ENCODE measurements at regions not wholly inside any gene's neighbourhood (a gene's known extent, or its start where the extent isn't known, plus 50 kb on each side); places are given as distances from the start of the nearest gene placed in this dataset.

DNA sequence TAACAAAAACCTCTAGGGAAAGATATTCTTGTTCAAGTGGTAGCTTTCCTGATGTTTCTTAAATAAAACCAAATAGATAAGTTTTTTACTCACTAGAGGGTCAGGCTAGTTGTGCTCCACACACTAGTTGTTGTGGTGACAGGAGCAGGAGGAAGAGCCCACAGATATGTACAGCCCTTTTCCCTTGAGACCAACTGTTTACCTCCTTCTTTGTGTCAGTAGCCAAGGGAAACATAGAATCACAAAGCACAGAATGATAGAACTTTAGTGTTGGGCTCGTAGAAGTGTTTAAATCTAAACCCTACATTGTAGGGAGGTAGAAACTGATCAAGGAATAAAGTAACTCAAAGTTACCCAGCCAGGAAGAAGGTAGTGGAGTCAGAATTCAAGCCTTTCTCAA is 309.0 kb downstream of the CTH start (continued):
- TF ChIP-seq CUX1 (IDR thresholded peaks at IDR 0.05; ENCODE audit: insufficient replicate concordance, low read depth, low read length): no peak
- no peak for TF ChIP-seq NFXL1 (IDR thresholded peaks at IDR 0.05; ENCODE audit: borderline replicate concordance)
- TF ChIP-seq MTA2 (IDR thresholded peaks at IDR 0.05; ENCODE audit: low read depth): no peak

GRCh38 chr1:70720521-70720920 is 309.5 kb downstream of the CTH start:
- in situ Hi-C loops (cut with MboI) (no loop called here), intact Hi-C loops (cut with micrococcal nuclease; ENCODE audit: unreplicated experiment) (no loop called here)
- WGBS (ENCODE audit: insufficient coverage, insufficient replicate concordance, low lambda C conversion rate, missing lambda C conversion rate): 0% methylated on average over 1 of the region's 1 CpG
- Histone ChIP-seq H3K9me3 (replicated peaks; ENCODE audit: control insufficient read depth, insufficient read depth, low read length) (no peaks in the 10 kb centered on the region), H3K4me3 (no peak overlapping the region), H4K20me1 (ENCODE audit: control insufficient read depth, insufficient read depth) (no peaks in the 10 kb centered on the region), H3K79me2 (ENCODE audit: control insufficient read depth, insufficient read depth, low read length) (no peaks in the 10 kb centered on the region), H3K27me3 (replicated peaks in 1 of 2; ENCODE audit: control insufficient read depth in 2 of 2, insufficient read depth in 2 of 2, low read length in 1 of 2) (no peaks in the 10 kb centered on the region), H2AFZ (ENCODE audit: control insufficient read depth, low read depth, low read length) (no peak overlapping the region), H3K27ac (ENCODE audit: control insufficient read depth, insufficient read depth) (no peak overlapping the region), H3K9ac (ENCODE audit: control insufficient read depth, insufficient read depth, low read length) (no peak overlapping the region), H3K36me3 (ENCODE audit: control insufficient read depth in 2 of 2, insufficient read depth in 2 of 2, low read length in 1 of 2) (no peaks in the 10 kb centered on the region), H3K4me1 (ENCODE audit: control insufficient read depth, insufficient read depth, low read length) (no peaks in the 10 kb centered on the region), H3K4me2 (ENCODE audit: control insufficient read depth, insufficient read depth) (no peak overlapping the region)
- ChIA-PET CTCF (interaction anchor here (0.6 kb wide), 1 partner anchor 239 kb away, joined by 3 read pairs; no protein-coding TSS in a partner anchor), POLR2A (no interaction called here), RAD21 (ENCODE audit: unreplicated experiment) (no interaction called here), SMC1A (ENCODE audit: uncharacterized antibody, unreplicated experiment) (no interaction called here)
- DNase-seq (ENCODE audit: low read depth, low spot score) (no peak), FAIRE-seq (no peak), ATAC-seq (no peak)
- BruUV-seq (replicated peaks): no TSS peak
- TF ChIP-seq NFIC (IDR thresholded peaks at IDR 0.05; ENCODE audit: low read depth, low read length) (no peak), POU2F2 (IDR thresholded peaks at IDR 0.05; ENCODE audit: borderline replicate concordance, low read depth, low read length) (no peak), TBL1XR1 (IDR thresholded peaks at IDR 0.05; ENCODE audit: low read depth, low read length) (no peak), RB1 (IDR thresholded peaks at IDR 0.05; ENCODE audit: borderline replicate concordance) (no peak), GATAD2B (conservative IDR thresholded peaks at IDR 0.05; ENCODE audit: low read depth) (no peak), SMAD1 (IDR thresholded peaks at IDR 0.05; ENCODE audit: low read depth, partially characterized antibody) (no peak), BHLHE40 (IDR thresholded peaks at IDR 0.05; ENCODE audit: borderline replicate concordance in 1 of 2, low read depth in 2 of 2, low read length in 1 of 2) (no peak), KLF5 (IDR thresholded peaks at IDR 0.05; ENCODE audit: partially characterized antibody) (no peak), CBFB (IDR thresholded peaks at IDR 0.05; ENCODE audit: low read depth) (no peak), HDGF (IDR thresholded peaks at IDR 0.05) (no peak), BCL3 (IDR thresholded peaks at IDR 0.05; ENCODE audit: borderline replicate concordance, insufficient read depth, low read depth, low read length, poor library complexity, severe bottlenecking) (no peak)
- TF ChIP-seq, protein P1, sequence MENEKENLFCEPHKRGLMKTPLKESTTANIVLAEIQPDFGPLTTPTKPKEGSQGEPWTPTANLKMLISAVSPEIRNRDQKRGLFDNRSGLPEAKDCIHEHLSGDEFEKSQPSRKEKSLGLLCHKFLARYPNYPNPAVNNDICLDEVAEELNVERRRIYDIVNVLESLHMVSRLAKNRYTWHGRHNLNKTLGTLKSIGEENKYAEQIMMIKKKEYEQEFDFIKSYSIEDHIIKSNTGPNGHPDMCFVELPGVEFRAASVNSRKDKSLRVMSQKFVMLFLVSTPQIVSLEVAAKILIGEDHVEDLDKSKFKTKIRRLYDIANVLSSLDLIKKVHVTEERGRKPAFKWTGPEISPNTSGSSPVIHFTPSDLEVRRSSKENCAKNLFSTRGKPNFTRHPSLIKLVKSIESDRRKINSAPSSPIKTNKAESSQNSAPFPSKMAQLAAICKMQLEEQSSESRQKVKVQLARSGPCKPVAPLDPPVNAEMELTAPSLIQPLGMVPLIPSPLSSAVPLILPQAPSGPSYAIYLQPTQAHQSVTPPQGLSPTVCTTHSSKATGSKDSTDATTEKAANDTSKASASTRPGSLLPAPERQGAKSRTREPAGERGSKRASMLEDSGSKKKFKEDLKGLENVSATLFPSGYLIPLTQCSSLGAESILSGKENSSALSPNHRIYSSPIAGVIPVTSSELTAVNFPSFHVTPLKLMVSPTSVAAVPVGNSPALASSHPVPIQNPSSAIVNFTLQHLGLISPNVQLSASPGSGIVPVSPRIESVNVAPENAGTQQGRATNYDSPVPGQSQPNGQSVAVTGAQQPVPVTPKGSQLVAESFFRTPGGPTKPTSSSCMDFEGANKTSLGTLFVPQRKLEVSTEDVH (IDR thresholded peaks at IDR 0.05; ENCODE audit: low read depth, partially characterized antibody): no peak

All from GM12878 (cell line).